Body of pancreas (tissue), 4 donors: ENCODE measurements at regions not wholly inside any gene's neighbourhood (a gene's known extent, or its start where the extent isn't known, plus 50 kb on each side); places are given as distances from the start of the nearest gene placed in this dataset.

ENCODE experiments used
- POLR2A ChIP-seq, 3 donors: fragments of 450-650 bp; IDR thresholded peaks; one replicate each; pipeline ENCODE4 v1.6.1; 2016; ENCODE audit warnings: antibody characterized with exemption in 3 of 3, mild to moderate bottlenecking in 2 of 3
- TF ChIP-seq, protein P1 (sequence below), 7 experiments: fragments of 450-650 bp in 4 of 7; fragments of 200-600 bp in 3 of 7; sonication (generic) in 3 of 7; IDR thresholded peaks; one replicate each; pipeline ENCODE4 v1.5.1; 2016 to 2019; ENCODE audit warnings: antibody characterized with exemption in 7 of 7

DNA sequence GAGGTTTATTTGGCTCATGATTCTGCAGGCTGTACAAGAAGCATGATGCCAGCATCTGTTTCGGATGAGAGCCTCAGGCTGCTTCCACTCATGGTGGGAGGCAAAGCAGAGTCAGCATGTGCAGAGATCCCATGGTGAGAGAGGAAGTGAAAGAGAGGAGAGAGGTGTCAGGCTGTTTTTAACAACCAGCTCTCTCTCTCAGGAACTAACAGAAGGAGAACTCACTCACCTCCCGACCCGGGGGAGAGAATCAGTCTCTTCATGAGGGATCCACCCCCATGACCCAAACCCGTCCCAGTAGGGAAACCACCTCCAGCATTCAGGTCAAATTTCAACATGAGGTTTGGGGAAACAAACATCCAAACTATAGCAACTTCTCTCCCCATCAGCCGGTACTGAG, 187.7 kb downstream of the ENC1 start:
- TF ChIP-seq, protein P1, sequence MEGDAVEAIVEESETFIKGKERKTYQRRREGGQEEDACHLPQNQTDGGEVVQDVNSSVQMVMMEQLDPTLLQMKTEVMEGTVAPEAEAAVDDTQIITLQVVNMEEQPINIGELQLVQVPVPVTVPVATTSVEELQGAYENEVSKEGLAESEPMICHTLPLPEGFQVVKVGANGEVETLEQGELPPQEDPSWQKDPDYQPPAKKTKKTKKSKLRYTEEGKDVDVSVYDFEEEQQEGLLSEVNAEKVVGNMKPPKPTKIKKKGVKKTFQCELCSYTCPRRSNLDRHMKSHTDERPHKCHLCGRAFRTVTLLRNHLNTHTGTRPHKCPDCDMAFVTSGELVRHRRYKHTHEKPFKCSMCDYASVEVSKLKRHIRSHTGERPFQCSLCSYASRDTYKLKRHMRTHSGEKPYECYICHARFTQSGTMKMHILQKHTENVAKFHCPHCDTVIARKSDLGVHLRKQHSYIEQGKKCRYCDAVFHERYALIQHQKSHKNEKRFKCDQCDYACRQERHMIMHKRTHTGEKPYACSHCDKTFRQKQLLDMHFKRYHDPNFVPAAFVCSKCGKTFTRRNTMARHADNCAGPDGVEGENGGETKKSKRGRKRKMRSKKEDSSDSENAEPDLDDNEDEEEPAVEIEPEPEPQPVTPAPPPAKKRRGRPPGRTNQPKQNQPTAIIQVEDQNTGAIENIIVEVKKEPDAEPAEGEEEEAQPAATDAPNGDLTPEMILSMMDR (IDR thresholded peaks at IDR 0.05) = no peak
- TF ChIP-seq POLR2A (IDR thresholded peaks at IDR 0.05) = no peak
